Endothelial cell of umbilical vein (primary cell): ENCODE measurements at regions not wholly inside any gene's neighbourhood (a gene's known extent, or its start where the extent isn't known, plus 50 kb on each side); places are given as distances from the start of the nearest gene placed in this dataset.

Experiments
- BruUV-seq: library from RNA; stranded (reverse); fragments of 400-500 nt; replicated peaks from 2 replicates; lab custom pipeline; 2021; lab: Mats Ljungman, UMichigan
- CTCF ChIA-PET: fragments of 300-600, 350-600 bp; sonication (Branson Sonifier 250); formaldehyde crosslinking; loops from one replicate; lab custom pipeline; 2021; ENCODE audit warnings: antibody characterized with exemption, inconsistent platforms; lab: Charles Lee
- POLR2A ChIA-PET: fragments of 300-600, 350-600 bp; sonication (Branson Sonifier 250); formaldehyde crosslinking; loops from one replicate; lab custom pipeline; 2021; ENCODE audit warnings: antibody characterized with exemption, inconsistent platforms; lab: Charles Lee
- DNase-seq: peaks from one replicate; pipeline ENCODE4 v3.0.0-alpha.2; 2011; ENCODE audit warnings: low read depth, low spot score
- FAIRE-seq: peaks from 2 replicates; lab custom pipeline; 2011; peaks lifted over from hg19 to GRCh38; lab: Jason Lieb, UNC
- H2AFZ ChIP-seq: 2 replicates; pipeline ENCODE4 v1.6.0; 2012; ENCODE audit warnings: low read depth, low read length, control low read depth, inconsistent platforms
- H3K27ac ChIP-seq: 2 replicates; pipeline ENCODE4 v1.5.1; 2011; ENCODE audit warnings: low read depth, mild to moderate bottlenecking, control low read depth, low read length, moderate library complexity; ENCODE audit not compliant: insufficient read depth
- H3K27me3 ChIP-seq, 2 experiments: 2 replicates each; pipeline versions ENCODE4 v1.6.0 to v1.6.1; 2011; ENCODE audit warnings: low read length in 2 of 2, mixed read lengths in 1 of 2; ENCODE audit not compliant: control insufficient read depth in 2 of 2, insufficient read depth in 2 of 2
- H3K36me3 ChIP-seq, 2 experiments: 2 replicates in 1 of 2; 3 replicates in 1 of 2; pipeline ENCODE4 v1.5.1; 2011; ENCODE audit warnings: low read length in 2 of 2, mild to moderate bottlenecking in 1 of 2, moderate library complexity in 1 of 2; ENCODE audit not compliant: control insufficient read depth in 2 of 2, insufficient read depth in 2 of 2; ENCODE audit errors: extremely low read depth in 1 of 2
- H3K4me1 ChIP-seq: 3 replicates; pipeline ENCODE4 v1.5.1; 2011; ENCODE audit warnings: mild to moderate bottlenecking, low read length; ENCODE audit not compliant: control insufficient read depth, insufficient read depth; ENCODE audit errors: extremely low read depth
- H3K4me2 ChIP-seq: 2 replicates; pipeline ENCODE4 v1.6.1; 2011; ENCODE audit warnings: low read length, control low read depth, mixed read lengths; ENCODE audit not compliant: insufficient read depth
- H3K4me3 ChIP-seq, 3 experiments: fragments of 200-600 bp in 1 of 3; sonication (generic), shearing (Covaris generic) in 1 of 3; replicated peaks in 1 of 3; 2 replicates each; pipeline ENCODE4 v1.5.1; 2011 to 2016; ENCODE audit warnings: control low read depth in 3 of 3, low read length in 3 of 3, mild to moderate bottlenecking in 2 of 3, inconsistent platforms in 1 of 3, low read depth in 1 of 3, moderate library complexity in 1 of 3; ENCODE audit not compliant: insufficient read depth in 1 of 3
- H3K79me2 ChIP-seq: 2 replicates; pipeline ENCODE4 v1.6.0; 2012; ENCODE audit warnings: low read length, inconsistent platforms; ENCODE audit not compliant: control insufficient read depth, insufficient read depth
- H3K9ac ChIP-seq: replicated peaks from 2 replicates; pipeline ENCODE3; 2011; ENCODE audit warnings: low read length, control low read depth; ENCODE audit not compliant: insufficient read depth; ENCODE audit errors: extremely low read depth
- H3K9me1 ChIP-seq: replicated peaks from 3 replicates; pipeline ENCODE4 v1.6.0; 2011; ENCODE audit warnings: mild to moderate bottlenecking, low read length; ENCODE audit not compliant: control insufficient read depth, insufficient read depth; ENCODE audit errors: extremely low read depth
- H3K9me3 ChIP-seq: replicated peaks from 2 replicates; pipeline ENCODE4 v1.5.1; 2012; ENCODE audit warnings: low read length, inconsistent platforms; ENCODE audit not compliant: control insufficient read depth, insufficient read depth
- H4K20me1 ChIP-seq: replicated peaks from 2 replicates; pipeline ENCODE3; 2011; ENCODE audit warnings: mild to moderate bottlenecking, low read length; ENCODE audit not compliant: control insufficient read depth, insufficient read depth; ENCODE audit errors: extremely low read depth
- EZH2 ChIP-seq: IDR thresholded peaks from 2 replicates; pipeline ENCODE4 v1.6.1; 2012; ENCODE audit warnings: borderline replicate concordance, low read depth, mild to moderate bottlenecking, moderate library complexity, low read length, inconsistent platforms; ENCODE audit not compliant: severe bottlenecking
- FOS ChIP-seq: IDR thresholded peaks from 2 replicates; pipeline ENCODE4 v1.6.1; 2011; ENCODE audit warnings: mild to moderate bottlenecking, low read length, moderate library complexity, borderline replicate concordance; ENCODE audit not compliant: insufficient read depth
- GATA2 ChIP-seq: IDR thresholded peaks from 2 replicates; pipeline ENCODE4 v1.7.0; 2011; ENCODE audit warnings: low read depth, mild to moderate bottlenecking, moderate library complexity, mixed read lengths, low read length; ENCODE audit not compliant: insufficient read length, insufficient read depth
- JUN ChIP-seq: IDR thresholded peaks from 2 replicates; pipeline ENCODE4 v1.6.1; 2011; ENCODE audit warnings: borderline replicate concordance, low read depth; ENCODE audit not compliant: insufficient read length, insufficient read depth
- MYC ChIP-seq: IDR thresholded peaks from one replicate; pipeline ENCODE4 v1.6.1; 2011; ENCODE audit warnings: mild to moderate bottlenecking, low read depth, low read length
- POLR2A ChIP-seq: IDR thresholded peaks from 2 replicates; pipeline ENCODE4 v1.6.1; 2012; ENCODE audit warnings: low read depth, mild to moderate bottlenecking, control low read depth, low read length
- POLR2AphosphoS5 ChIP-seq: IDR thresholded peaks from 2 replicates; pipeline ENCODE4 v1.6.1; 2012; ENCODE audit warnings: low read depth, mild to moderate bottlenecking, control low read depth, low read length, moderate library complexity; ENCODE audit not compliant: insufficient read depth
- dilution Hi-C: fragments of 300-500 bp; cut with MboI; formaldehyde crosslinking; loops from one replicate; pipeline ENCODE4 v1.15.0; 2019; ENCODE audit warnings: low sequenced_read_pairs; ENCODE audit not compliant: extremely low pct_ligation_motif_present
- intact Hi-C: fragments of 100-400 bp; cut with micrococcal nuclease; formaldehyde crosslinking; loops from one replicate; pipeline ENCODE4 v1.10.0; 2022
- TF ChIP-seq, protein P1 (sequence below), 2 donors: IDR thresholded peaks; 1 replicate in 1 of 2; 2 replicates in 1 of 2; pipeline ENCODE4 v1.5.1; 2011; ENCODE audit warnings: low read length in 2 of 2, mild to moderate bottlenecking in 2 of 2, moderate library complexity in 2 of 2, control low read depth in 1 of 2, inconsistent platforms in 1 of 2, low read depth in 1 of 2; ENCODE audit not compliant: insufficient read depth in 1 of 2; ENCODE audit errors: extremely low read depth in 1 of 2
- TF ChIP-seq, protein P2 (sequence below): IDR thresholded peaks from 2 replicates; pipeline ENCODE4 v1.6.1; 2011; ENCODE audit not compliant: insufficient read depth, insufficient read length

DNA sequence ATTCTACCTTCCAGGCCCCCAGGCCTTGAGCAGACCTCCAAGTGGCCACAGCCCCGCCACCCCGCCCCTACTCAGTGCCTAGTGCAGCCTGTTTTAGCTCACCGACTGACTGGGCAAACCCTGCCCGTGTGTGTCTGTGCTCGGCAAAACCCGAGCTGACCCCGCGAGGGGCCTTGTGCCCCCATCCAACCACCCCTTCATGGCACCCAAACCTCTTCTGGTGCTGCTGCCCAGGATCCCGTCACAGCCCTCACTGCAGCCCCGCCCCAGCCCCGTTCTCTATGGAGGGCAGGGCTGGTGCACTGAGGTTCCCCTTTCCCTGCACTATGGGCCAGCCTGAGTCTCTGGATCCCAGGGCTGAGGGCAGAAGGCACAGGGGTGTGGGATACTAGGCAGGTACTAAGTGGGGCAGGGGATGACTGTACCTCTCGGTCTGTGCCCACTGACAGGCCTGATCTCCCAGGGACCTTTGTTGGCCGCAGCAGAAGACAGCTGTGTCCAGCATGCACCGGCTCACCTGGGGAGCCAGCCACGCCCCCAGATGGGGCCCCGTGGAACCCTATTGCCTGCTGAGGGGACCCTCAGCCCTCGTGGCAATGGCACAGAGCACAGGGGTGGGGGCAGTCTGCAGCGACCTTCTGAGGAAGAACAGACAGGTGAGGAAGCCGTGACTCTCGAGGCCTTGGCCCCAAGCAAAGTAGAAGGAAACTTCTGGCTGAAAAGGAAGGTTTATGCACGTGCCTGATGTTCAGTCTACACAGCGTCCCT is 69.9 kb upstream of the OTOS start:
- DNase-seq (no peak), FAIRE-seq (no peak)
- no peak overlapping the region for H2AFZ ChIP-seq
- ChIA-PET CTCF (no interaction called here), POLR2A (no interaction called here)
- H3K9ac ChIP-seq = no peak overlapping the region
- no TSS peak for BruUV-seq
- dilution Hi-C loops (no loop called here), intact Hi-C loops (no loop called here)
- H4K20me1 ChIP-seq = no peaks in the 10 kb centered on the region
- no peaks in the 10 kb centered on the region for H3K36me3 ChIP-seq
- H3K79me2 ChIP-seq = no peaks in the 10 kb centered on the region
- no peaks in the 10 kb centered on the region for H3K9me3 ChIP-seq
- H3K4me2 ChIP-seq = no peak overlapping the region
- H3K27ac ChIP-seq = no peak overlapping the region
- H3K4me3 ChIP-seq = no peak overlapping the region
- TF ChIP-seq, protein P1, sequence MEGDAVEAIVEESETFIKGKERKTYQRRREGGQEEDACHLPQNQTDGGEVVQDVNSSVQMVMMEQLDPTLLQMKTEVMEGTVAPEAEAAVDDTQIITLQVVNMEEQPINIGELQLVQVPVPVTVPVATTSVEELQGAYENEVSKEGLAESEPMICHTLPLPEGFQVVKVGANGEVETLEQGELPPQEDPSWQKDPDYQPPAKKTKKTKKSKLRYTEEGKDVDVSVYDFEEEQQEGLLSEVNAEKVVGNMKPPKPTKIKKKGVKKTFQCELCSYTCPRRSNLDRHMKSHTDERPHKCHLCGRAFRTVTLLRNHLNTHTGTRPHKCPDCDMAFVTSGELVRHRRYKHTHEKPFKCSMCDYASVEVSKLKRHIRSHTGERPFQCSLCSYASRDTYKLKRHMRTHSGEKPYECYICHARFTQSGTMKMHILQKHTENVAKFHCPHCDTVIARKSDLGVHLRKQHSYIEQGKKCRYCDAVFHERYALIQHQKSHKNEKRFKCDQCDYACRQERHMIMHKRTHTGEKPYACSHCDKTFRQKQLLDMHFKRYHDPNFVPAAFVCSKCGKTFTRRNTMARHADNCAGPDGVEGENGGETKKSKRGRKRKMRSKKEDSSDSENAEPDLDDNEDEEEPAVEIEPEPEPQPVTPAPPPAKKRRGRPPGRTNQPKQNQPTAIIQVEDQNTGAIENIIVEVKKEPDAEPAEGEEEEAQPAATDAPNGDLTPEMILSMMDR (IDR thresholded peaks at IDR 0.05; ENCODE audit: extremely low read depth in 1 of 2, insufficient read depth in 1 of 2, low read depth in 1 of 2, low read length in 2 of 2) = no peak
- TF ChIP-seq POLR2A (no peak), JUN (no peak), FOS (no peak), EZH2 (no peak), MYC (no peak), POLR2AphosphoS5 (no peak), GATA2 (no peak)
- TF ChIP-seq, protein P2, sequence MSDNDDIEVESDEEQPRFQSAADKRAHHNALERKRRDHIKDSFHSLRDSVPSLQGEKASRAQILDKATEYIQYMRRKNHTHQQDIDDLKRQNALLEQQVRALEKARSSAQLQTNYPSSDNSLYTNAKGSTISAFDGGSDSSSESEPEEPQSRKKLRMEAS = no peak
- no peaks in the 10 kb centered on the region for H3K27me3 ChIP-seq
- no peaks in the 10 kb centered on the region for H3K9me1 ChIP-seq
- H3K4me1 ChIP-seq = no peaks in the 10 kb centered on the region
